ENCODE measurements at regions not wholly inside any gene's neighbourhood (a gene's known extent, or its start where the extent isn't known, plus 50 kb on each side); places are given as distances from the start of the nearest gene placed in this dataset.

DNA sequence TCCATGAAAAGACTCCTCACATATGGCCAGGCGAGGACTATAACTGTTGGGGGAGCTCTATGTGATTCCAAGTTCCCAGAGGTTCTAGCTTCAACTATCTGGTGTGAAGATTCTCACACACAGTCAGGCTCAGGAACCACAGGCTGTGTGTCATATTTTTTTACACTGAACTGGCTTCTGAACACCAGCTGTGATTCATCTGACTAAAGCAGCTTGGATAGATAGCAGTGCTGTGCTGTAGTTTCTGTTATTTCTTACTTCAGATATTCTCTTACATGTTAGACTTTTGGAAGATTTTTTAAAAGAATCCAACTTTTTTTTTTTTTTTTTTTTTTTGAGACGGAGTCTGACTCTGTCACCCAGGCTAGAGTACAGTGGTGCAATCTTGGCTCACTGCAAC is 140.7 kb upstream of the MCHR2 start:
- H3K9ac ChIP-seq (ENCODE audit: low read depth, low read length), result no peak overlapping the region
- no peak overlapping the region for H3K4me3 ChIP-seq (ENCODE audit: low read length)
- H3K27ac ChIP-seq (ENCODE audit: low read depth, low read length), result no peak overlapping the region
- no peaks in the 10 kb centered on the region for H3K9me3 ChIP-seq (ENCODE audit: insufficient read depth, low read depth, low read length)
- WGBS, result 97% methylated on average over 2 of the region's 2 CpGs
- no peaks in the 10 kb centered on the region for H3K4me1 ChIP-seq (ENCODE audit: insufficient read depth, low read length)
- no peaks in the 10 kb centered on the region for H3K36me3 ChIP-seq (ENCODE audit: insufficient read depth, low read length)
- no peaks in the 10 kb centered on the region for H3K27me3 ChIP-seq (ENCODE audit: insufficient read depth, low read length)

DNA sequence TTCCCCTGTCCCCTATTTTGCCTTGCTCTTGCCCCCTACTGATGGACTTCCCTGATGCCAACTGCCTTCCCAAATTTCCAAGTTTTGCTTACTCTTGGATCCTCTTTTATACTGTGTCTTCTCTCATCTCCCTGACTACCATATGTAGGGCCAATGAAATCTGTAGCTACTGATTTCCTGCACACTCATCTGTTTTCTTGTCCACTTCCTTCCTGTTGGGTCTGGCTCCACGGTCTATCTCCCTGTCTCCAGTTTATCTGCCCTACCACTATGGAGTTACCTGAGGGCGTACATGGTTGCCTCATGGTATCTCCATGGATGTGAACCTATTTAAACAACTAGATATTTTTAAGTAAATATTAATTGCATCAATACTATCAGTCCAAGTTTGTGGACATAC is 140.3 kb upstream of the MCHR2 start:
- no peaks in the 10 kb centered on the region for H3K27me3 ChIP-seq (ENCODE audit: insufficient read depth, low read length)
- no peak overlapping the region for H3K4me3 ChIP-seq (ENCODE audit: low read length)
- 91% methylated on average over 2 of the region's 2 CpGs for WGBS
- no peak overlapping the region for H3K9ac ChIP-seq (ENCODE audit: low read depth, low read length)
- H3K4me1 ChIP-seq (ENCODE audit: insufficient read depth, low read length), result no peaks in the 10 kb centered on the region
- H3K27ac ChIP-seq (ENCODE audit: low read depth, low read length), result no peak overlapping the region
- no peaks in the 10 kb centered on the region for H3K9me3 ChIP-seq (ENCODE audit: insufficient read depth, low read depth, low read length)
- H3K36me3 ChIP-seq (ENCODE audit: insufficient read depth, low read length), result no peaks in the 10 kb centered on the region

DNA sequence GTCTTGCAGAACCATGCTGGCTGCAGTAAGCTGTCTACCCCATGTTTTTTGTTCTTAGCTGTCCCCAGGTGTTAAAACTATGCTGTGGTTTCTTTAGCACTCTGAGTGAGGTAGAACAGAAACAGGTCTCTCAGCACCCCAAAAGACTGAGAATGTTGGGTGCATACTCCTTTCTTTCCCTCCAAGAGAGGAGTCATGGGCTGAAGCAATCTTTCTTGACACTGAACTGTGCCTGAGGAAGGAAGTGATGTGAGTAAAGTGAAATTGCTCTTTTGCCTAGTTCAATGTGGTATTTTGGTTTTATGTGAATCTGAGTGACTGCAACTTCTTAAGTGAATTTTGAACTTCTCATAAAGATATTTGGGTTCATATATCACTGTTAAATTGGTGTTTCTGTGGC is 138.0 kb upstream of the MCHR2 start:
- H3K27ac ChIP-seq (ENCODE audit: low read depth, low read length), result no peak overlapping the region
- no peaks in the 10 kb centered on the region for H3K9me3 ChIP-seq (ENCODE audit: insufficient read depth, low read depth, low read length)
- no peak overlapping the region for H3K4me3 ChIP-seq (ENCODE audit: low read length)
- H3K4me1 ChIP-seq (ENCODE audit: insufficient read depth, low read length), result no peaks in the 10 kb centered on the region
- no peaks in the 10 kb centered on the region for H3K27me3 ChIP-seq (ENCODE audit: insufficient read depth, low read length)
- H3K9ac ChIP-seq (ENCODE audit: low read depth, low read length), result no peak overlapping the region
- H3K36me3 ChIP-seq (ENCODE audit: insufficient read depth, low read length), result no peaks in the 10 kb centered on the region

DNA sequence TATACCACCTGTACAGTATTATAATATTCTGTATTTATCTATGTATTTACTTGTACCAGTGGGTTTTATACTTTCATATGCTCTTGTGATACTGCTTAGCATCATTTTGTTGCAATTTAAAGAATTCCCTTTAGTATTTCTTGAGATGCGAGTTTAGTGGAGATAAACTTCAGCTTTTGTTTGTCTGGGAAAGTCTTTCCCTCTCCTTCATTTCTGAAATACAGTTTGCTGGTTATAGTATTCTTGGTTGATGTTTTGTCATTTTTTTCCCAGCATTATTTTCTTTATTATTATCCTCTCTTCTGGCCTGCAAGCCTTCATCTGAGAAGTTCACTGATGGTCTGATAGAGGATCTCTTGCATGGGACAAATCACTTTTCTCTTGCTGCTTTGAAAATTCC is 136.6 kb upstream of the MCHR2 start:
- no peak overlapping the region for H3K9ac ChIP-seq (ENCODE audit: low read depth, low read length)
- 91% methylated on average over 1 of the region's 1 CpG for WGBS
- H3K27ac ChIP-seq (ENCODE audit: low read depth, low read length), result no peak overlapping the region
- H3K36me3 ChIP-seq (ENCODE audit: insufficient read depth, low read length), result no peaks in the 10 kb centered on the region
- H3K27me3 ChIP-seq (ENCODE audit: insufficient read depth, low read length), result no peaks in the 10 kb centered on the region
- no peaks in the 10 kb centered on the region for H3K9me3 ChIP-seq (ENCODE audit: insufficient read depth, low read depth, low read length)
- H3K4me1 ChIP-seq (ENCODE audit: insufficient read depth, low read length), result no peaks in the 10 kb centered on the region
- H3K4me3 ChIP-seq (ENCODE audit: low read length), result no peak overlapping the region

DNA sequence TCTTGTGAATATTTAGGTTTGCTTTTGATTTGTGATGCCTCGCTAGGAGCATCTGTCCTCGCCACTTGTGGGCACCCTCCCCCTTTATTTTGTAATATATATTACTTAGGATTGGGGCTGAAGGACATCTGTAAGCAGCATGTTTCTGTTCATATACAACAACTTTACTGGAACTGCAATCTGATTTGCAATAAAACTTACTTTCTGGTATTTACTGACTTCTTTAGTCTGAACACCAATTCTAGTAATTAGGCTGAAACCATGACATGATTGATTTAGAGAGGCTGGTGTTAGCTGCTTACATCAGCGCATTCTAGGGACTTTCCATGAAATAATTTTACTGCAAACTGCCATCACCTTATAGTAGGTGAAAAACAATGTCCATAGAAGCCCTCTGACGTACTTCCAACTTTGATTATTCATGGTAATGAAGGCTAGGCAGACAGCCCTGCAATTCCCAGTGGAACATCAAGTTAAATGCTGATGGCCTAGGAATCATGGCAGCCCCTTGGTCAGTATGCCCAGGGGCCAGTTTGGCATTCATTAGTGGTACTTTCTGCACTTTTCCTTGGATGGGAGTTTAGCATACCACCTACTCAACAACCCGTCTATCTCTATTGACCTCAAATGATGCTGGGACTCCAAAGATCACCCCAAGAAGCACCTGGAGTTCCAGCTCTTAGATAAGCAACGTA is 132.9 kb upstream of the MCHR2 start:
- Histone ChIP-seq H3K36me3 (ENCODE audit: insufficient read depth, low read length) (no peaks in the 10 kb centered on the region), H3K27me3 (ENCODE audit: insufficient read depth, low read length) (no peaks in the 10 kb centered on the region), H3K4me1 (ENCODE audit: insufficient read depth, low read length) (no peaks in the 10 kb centered on the region), H3K4me3 (ENCODE audit: low read length) (no peak overlapping the region), H3K27ac (ENCODE audit: low read depth, low read length) (no peak overlapping the region), H3K9me3 (ENCODE audit: insufficient read depth, low read depth, low read length) (no peaks in the 10 kb centered on the region), H3K9ac (ENCODE audit: low read depth, low read length) (no peak overlapping the region)
- 94% methylated on average over 4 of the region's 6 CpGs for WGBS

- Histone ChIP-seq H3K9ac (ENCODE audit: low read depth, low read length) (no peak overlapping the region), H3K9me3 (ENCODE audit: insufficient read depth, low read depth, low read length) (no peaks in the 10 kb centered on the region), H3K27me3 (ENCODE audit: insufficient read depth, low read length) (no peaks in the 10 kb centered on the region), H3K36me3 (ENCODE audit: insufficient read depth, low read length) (no peaks in the 10 kb centered on the region), H3K27ac (ENCODE audit: low read depth, low read length) (no peak overlapping the region), H3K4me3 (ENCODE audit: low read length) (no peak overlapping the region), H3K4me1 (ENCODE audit: insufficient read depth, low read length) (no peaks in the 10 kb centered on the region)
- WGBS, result 83% methylated on average over 1 of the region's 2 CpGs
These were observed 128.0 kb upstream of the MCHR2 start for GRCh38 chr6:100121854-100122609.

DNA sequence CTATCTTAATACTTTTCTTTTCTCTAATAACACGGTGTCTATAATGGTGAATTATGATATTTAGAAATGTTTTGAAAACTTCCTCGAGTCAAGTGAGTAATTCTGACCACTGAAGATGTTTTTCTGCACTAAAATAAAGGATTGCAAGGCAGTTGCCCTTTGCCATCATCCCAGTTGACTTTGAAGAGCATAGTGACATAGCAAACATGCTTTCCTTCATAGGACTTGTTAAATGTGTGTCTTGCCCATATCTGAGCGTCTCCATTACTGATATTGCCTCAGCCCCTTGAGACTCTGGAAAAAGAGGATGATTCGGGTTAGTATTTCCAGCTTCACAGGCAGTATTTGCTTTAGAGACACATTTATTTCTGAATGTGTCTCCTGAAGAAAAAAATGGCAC is 125.2 kb upstream of the MCHR2 start:
- Histone ChIP-seq H3K4me3 (ENCODE audit: low read length) (no peak overlapping the region), H3K27me3 (ENCODE audit: insufficient read depth, low read length) (no peaks in the 10 kb centered on the region), H3K9me3 (ENCODE audit: insufficient read depth, low read depth, low read length) (no peaks in the 10 kb centered on the region), H3K9ac (ENCODE audit: low read depth, low read length) (no peak overlapping the region), H3K36me3 (ENCODE audit: insufficient read depth, low read length) (no peaks in the 10 kb centered on the region), H3K27ac (ENCODE audit: low read depth, low read length) (no peak overlapping the region), H3K4me1 (ENCODE audit: insufficient read depth, low read length) (no peaks in the 10 kb centered on the region)
- 88% methylated on average over 4 of the region's 4 CpGs for WGBS

DNA sequence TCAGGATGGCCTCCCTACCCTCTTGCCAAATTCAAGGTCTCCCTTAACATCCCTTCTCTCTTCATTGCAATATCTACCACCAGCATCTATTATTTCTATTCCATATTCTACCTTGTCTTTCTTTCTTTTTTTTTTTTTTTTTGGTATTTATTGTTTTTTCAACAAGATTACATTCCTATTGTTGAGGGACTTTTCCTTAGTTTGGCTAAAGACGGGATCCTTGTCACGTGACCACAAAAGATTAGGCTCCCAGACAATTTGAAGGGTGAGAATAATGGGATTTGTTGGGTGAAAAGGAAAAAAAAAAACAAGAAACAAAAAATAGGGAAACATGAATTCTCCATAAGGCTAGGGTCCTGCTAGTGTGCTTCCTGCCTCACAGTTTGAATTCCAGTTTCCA is 124.3 kb upstream of the MCHR2 start:
- H3K9me3 ChIP-seq (ENCODE audit: insufficient read depth, low read depth, low read length), result no peaks in the 10 kb centered on the region
- no peaks in the 10 kb centered on the region for H3K36me3 ChIP-seq (ENCODE audit: insufficient read depth, low read length)
- H3K27ac ChIP-seq (ENCODE audit: low read depth, low read length), result no peak overlapping the region
- WGBS, result 96% methylated on average over 2 of the region's 2 CpGs
- no peaks in the 10 kb centered on the region for H3K4me1 ChIP-seq (ENCODE audit: insufficient read depth, low read length)
- no peak overlapping the region for H3K4me3 ChIP-seq (ENCODE audit: low read length)
- no peak overlapping the region for H3K9ac ChIP-seq (ENCODE audit: low read depth, low read length)
- no peaks in the 10 kb centered on the region for H3K27me3 ChIP-seq (ENCODE audit: insufficient read depth, low read length)

DNA sequence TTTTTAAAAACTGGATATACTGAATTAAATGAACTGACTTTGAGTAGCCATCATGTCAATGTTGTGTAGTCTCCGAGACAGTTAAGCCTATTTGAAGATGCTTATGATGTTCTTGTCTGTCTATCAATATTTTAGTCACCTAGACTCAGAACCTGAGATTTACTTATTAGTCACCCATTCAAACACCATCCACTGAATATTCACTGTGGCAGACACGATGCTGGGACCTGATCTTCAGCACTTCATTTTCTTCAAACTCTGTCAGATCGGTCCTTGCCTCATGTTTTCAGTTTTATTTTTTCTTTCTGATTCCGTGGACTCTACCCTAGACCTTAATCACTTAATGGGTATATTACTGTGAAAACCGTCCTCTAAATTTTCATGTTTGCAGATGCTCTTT is 123.7 kb upstream of the MCHR2 start:
- no peaks in the 10 kb centered on the region for H3K9me3 ChIP-seq (ENCODE audit: insufficient read depth, low read depth, low read length)
- no peak overlapping the region for H3K4me3 ChIP-seq (ENCODE audit: low read length)
- no peaks in the 10 kb centered on the region for H3K27me3 ChIP-seq (ENCODE audit: insufficient read depth, low read length)
- WGBS, result 83% methylated on average over 5 of the region's 5 CpGs
- H3K9ac ChIP-seq (ENCODE audit: low read depth, low read length), result no peak overlapping the region
- peaks cover 2% of the 10 kb centered on the region; the same call in 1 of the 2 replicates for H3K4me1 ChIP-seq (ENCODE audit: insufficient read depth, low read length)
- no peaks in the 10 kb centered on the region for H3K36me3 ChIP-seq (ENCODE audit: insufficient read depth, low read length)
- no peak overlapping the region for H3K27ac ChIP-seq (ENCODE audit: low read depth, low read length)

DNA sequence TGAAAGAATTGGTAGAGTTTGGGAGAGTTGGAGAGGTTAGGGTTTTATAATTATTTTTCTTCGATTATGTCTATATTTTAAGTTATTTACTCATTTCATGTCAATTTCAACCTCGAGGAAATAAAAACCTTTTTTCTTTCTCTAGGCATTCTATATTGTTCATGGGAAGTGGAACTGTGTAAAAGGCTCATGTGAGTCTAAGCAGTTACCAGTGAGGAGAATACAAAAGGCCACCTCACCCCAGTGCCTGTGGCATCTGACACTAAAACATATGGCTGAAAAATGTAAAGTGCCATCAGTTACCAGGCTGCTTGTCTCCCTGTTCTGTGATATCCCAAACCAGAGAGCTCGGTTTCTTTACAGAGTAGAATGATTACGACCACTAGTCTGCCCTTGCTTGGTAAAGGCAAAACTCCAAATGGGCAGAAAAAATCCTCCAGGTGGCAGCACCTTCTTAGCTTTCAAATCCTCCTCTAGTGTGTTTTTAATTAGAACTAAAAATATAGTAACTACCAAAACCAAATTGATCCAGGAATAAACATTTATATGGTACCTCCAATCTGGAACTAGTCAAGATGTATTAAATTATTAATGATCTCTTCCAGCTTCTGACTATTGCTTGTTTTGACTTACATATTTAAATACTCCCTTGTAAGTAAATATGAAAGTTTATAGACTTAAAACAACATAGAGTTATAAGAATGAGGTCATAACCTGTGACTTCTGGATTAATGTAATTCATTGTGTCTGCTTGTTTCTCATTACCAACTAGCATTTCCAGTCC is 122.6 kb upstream of the MCHR2 start:
- Histone ChIP-seq H3K27me3 (ENCODE audit: insufficient read depth, low read length) (no peaks in the 10 kb centered on the region), H3K36me3 (ENCODE audit: insufficient read depth, low read length) (no peaks in the 10 kb centered on the region), H3K9me3 (ENCODE audit: insufficient read depth, low read depth, low read length) (no peaks in the 10 kb centered on the region), H3K27ac (ENCODE audit: low read depth, low read length) (no peak overlapping the region), H3K4me3 (ENCODE audit: low read length) (no peak overlapping the region), H3K4me1 (ENCODE audit: insufficient read depth, low read length) (peaks cover 2% of the 10 kb centered on the region; the same call in 1 of the 2 replicates), H3K9ac (ENCODE audit: low read depth, low read length) (no peak overlapping the region)
- WGBS, result 23% methylated on average over 2 of the region's 4 CpGs

- WGBS, result 98% methylated on average over 1 of the region's 1 CpG
These were observed 121.5 kb upstream of the MCHR2 start for GRCh38 chr6:100115407-100116101.

More at GRCh38 chr6:100115407-100116101, 121.5 kb upstream of the MCHR2 start:
- no peak overlapping the region for H3K4me3 ChIP-seq (ENCODE audit: low read length)
- 0 out of 2 replicates have a peak, but pooled peaks cover under 1% of the 10 kb centered on the region for H3K27me3 ChIP-seq (ENCODE audit: insufficient read depth, low read length)
- H3K27ac ChIP-seq (ENCODE audit: low read depth, low read length), result no peak overlapping the region
- H3K9ac ChIP-seq (ENCODE audit: low read depth, low read length), result no peak overlapping the region
- H3K36me3 ChIP-seq (ENCODE audit: insufficient read depth, low read length), result no peaks in the 10 kb centered on the region
- no peaks in the 10 kb centered on the region for H3K9me3 ChIP-seq (ENCODE audit: insufficient read depth, low read depth, low read length)
- H3K4me1 ChIP-seq (ENCODE audit: insufficient read depth, low read length), result peaks cover 2% of the 10 kb centered on the region; the same call in 1 of the 2 replicates
